SW480 (cell line): ENCODE measurements at regions not wholly inside any gene's neighbourhood (a gene's known extent, or its start where the extent isn't known, plus 50 kb on each side); places are given as distances from the start of the nearest gene placed in this dataset.
"Not testable (repeated sequence)": the region's sequence is repeated elsewhere in the genome, so short reads cannot be mapped to it uniquely, and the experiment has no call there.

Experiments used
- DNase-seq: peaks from one replicate; pipeline ENCODE4 v3.0.0-alpha.2; 2016; ENCODE audit warnings: low spot score

- DNase-seq, result no peak
These were observed 54.9 kb upstream of the NLGN1 start for GRCh38 chr3:173342679-173343078.

- DNase-seq, result no peak
These were observed 56.9 kb upstream of the NLGN1 start for GRCh38 chr3:173340626-173341025.

- no peak for DNase-seq
These were observed 61.3 kb upstream of the NLGN1 start for GRCh38 chr3:173336261-173336660.

- no peak for DNase-seq
These were observed 91.4 kb upstream of the NLGN1 start for GRCh38 chr3:173306110-173306509.

GRCh38 chr3:173304182-173304800 lies 93.3 kb upstream of the NLGN1 start:
- DNase-seq, result no peak

- DNase-seq, result no peak
These were observed 95.9 kb upstream of the NLGN1 start for GRCh38 chr3:173301647-173302046.

GRCh38 chr3:173289072-173289471 lies 108.5 kb upstream of the NLGN1 start:
- no peak for DNase-seq

GRCh38 chr3:173287361-173287760 lies 110.2 kb upstream of the NLGN1 start:
- no peak for DNase-seq

GRCh38 chr3:173286507-173286906 lies 111.0 kb upstream of the NLGN1 start:
- DNase-seq, result not testable (repeated sequence)

GRCh38 chr3:173284301-173284700 lies 113.2 kb upstream of the NLGN1 start:
- no peak for DNase-seq

GRCh38 chr3:173275740-173276139 lies 121.8 kb upstream of the NLGN1 start:
- no peak for DNase-seq

- no peak for DNase-seq
These were observed 123.7 kb upstream of the NLGN1 start for GRCh38 chr3:173273838-173274237.

GRCh38 chr3:173268781-173269180 lies 127.7 kb upstream of the SPATA16 start:
- DNase-seq, result no peak

GRCh38 chr3:173267716-173268115 lies 126.7 kb upstream of the SPATA16 start:
- no peak for DNase-seq

GRCh38 chr3:173266441-173266840 lies 125.4 kb upstream of the SPATA16 start:
- DNase-seq, result no peak

- no peak for DNase-seq
These were observed 117.7 kb upstream of the SPATA16 start for GRCh38 chr3:173258697-173259096.

GRCh38 chr3:173257797-173258196 lies 116.8 kb upstream of the SPATA16 start:
- DNase-seq, result no peak

GRCh38 chr3:173255555-173255954 lies 114.5 kb upstream of the SPATA16 start:
- no peak for DNase-seq

- no peak for DNase-seq
These were observed 112.4 kb upstream of the SPATA16 start for GRCh38 chr3:173253471-173253870.

GRCh38 chr3:173249457-173249856 lies 108.4 kb upstream of the SPATA16 start:
- no peak for DNase-seq

GRCh38 chr3:173241727-173242126 lies 100.7 kb upstream of the SPATA16 start:
- DNase-seq, result no peak

GRCh38 chr3:173238091-173238490 lies 97.1 kb upstream of the SPATA16 start:
- no peak for DNase-seq

GRCh38 chr3:173225351-173225750 lies 84.3 kb upstream of the SPATA16 start:
- no peak for DNase-seq

- peak; percentile 12 for DNase-seq
These were observed 80.0 kb upstream of the SPATA16 start for GRCh38 chr3:173221010-173221409.

- DNase-seq, result no peak
These were observed 76.1 kb upstream of the SPATA16 start for GRCh38 chr3:173217127-173217526.
